ENCODE measurements at regions not wholly inside any gene's neighbourhood (a gene's known extent, or its start where the extent isn't known, plus 50 kb on each side); places are given as distances from the start of the nearest gene placed in this dataset.

DNA sequence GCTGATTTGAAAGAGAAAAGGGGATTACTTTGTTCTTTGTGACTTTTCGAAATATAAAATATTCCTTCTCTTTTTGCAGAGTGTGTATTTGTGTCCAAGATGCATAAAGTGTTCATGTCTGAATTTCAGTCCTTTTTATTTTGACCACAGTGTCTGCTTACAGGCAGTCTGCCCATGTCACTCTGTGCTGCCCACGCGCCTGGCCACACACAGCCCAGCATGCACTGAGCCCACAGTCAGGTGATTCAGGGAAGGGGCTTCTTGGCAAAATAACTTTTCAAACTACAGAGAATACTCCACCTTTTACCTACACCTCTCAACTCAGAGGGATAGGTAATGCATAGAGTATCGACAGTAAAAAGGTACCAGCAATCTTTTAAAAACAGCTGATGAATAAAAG, 142.5 kb upstream of the TRPC4 start:
- Histone ChIP-seq H3F3A (ENCODE audit: insufficient read depth, low read length) (no peaks in the 10 kb centered on the region), H3K9me3 (ENCODE audit: low read length) (no peaks in the 10 kb centered on the region), H3K4me1 (ENCODE audit: insufficient read depth, low read length, severe bottlenecking) (no peaks in the 10 kb centered on the region), H3K4me2 (ENCODE audit: low read length) (no peak overlapping the region), H3K9ac (ENCODE audit: low read length) (no peak overlapping the region), H3K27ac (ENCODE audit: low read depth, low read length, poor library complexity, severe bottlenecking) (no peak overlapping the region), H2AFZ (ENCODE audit: low read length) (no peak overlapping the region), H3K27me3 (ENCODE audit: insufficient read depth, low read length) (no peaks in the 10 kb centered on the region), H3K36me3 (ENCODE audit: insufficient read depth, low read length) (no peaks in the 10 kb centered on the region), H3K79me2 (ENCODE audit: insufficient read depth, low read length) (no peaks in the 10 kb centered on the region; the same call in 1 of the 2 replicates), H3K4me3 (ENCODE audit: low read depth, low read length, poor library complexity, severe bottlenecking) (no peak overlapping the region), H3K9me2 (ENCODE audit: low read depth, low read length) (no peaks in the 10 kb centered on the region), H4K20me1 (ENCODE audit: insufficient read depth, low read length) (no peaks in the 10 kb centered on the region)
- TF ChIP-seq, protein P1, sequence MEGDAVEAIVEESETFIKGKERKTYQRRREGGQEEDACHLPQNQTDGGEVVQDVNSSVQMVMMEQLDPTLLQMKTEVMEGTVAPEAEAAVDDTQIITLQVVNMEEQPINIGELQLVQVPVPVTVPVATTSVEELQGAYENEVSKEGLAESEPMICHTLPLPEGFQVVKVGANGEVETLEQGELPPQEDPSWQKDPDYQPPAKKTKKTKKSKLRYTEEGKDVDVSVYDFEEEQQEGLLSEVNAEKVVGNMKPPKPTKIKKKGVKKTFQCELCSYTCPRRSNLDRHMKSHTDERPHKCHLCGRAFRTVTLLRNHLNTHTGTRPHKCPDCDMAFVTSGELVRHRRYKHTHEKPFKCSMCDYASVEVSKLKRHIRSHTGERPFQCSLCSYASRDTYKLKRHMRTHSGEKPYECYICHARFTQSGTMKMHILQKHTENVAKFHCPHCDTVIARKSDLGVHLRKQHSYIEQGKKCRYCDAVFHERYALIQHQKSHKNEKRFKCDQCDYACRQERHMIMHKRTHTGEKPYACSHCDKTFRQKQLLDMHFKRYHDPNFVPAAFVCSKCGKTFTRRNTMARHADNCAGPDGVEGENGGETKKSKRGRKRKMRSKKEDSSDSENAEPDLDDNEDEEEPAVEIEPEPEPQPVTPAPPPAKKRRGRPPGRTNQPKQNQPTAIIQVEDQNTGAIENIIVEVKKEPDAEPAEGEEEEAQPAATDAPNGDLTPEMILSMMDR (IDR thresholded peaks at IDR 0.05; ENCODE audit: low read length), result no peak
- TF ChIP-seq EZH2 (IDR thresholded peaks at IDR 0.05; ENCODE audit: borderline replicate concordance, low read length), result no peak

DNA sequence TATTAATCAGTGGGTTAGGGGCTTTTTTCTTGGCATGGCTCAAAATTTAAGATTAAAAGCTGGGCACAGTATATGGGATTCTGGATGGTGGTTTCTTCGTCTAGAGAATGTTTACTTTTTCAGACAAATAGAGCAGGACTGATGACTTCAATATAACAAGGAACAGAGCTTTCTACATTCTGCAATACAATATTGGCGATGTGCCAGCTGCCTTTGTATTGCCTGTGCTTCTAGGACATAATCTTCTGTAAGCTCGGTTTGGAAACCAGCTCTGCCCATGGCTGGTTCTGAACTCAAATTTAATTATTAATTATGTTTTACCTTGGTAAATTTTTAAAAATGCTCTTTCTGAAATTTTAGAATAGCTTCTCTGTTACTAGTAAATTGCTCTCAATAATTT, 139.1 kb upstream of the TRPC4 start:
- H2AFZ ChIP-seq (ENCODE audit: low read length), result no peak overlapping the region
- no peaks in the 10 kb centered on the region for H3K4me1 ChIP-seq (ENCODE audit: insufficient read depth, low read length, severe bottlenecking)
- H3K36me3 ChIP-seq (ENCODE audit: insufficient read depth, low read length), result no peaks in the 10 kb centered on the region

DNA sequence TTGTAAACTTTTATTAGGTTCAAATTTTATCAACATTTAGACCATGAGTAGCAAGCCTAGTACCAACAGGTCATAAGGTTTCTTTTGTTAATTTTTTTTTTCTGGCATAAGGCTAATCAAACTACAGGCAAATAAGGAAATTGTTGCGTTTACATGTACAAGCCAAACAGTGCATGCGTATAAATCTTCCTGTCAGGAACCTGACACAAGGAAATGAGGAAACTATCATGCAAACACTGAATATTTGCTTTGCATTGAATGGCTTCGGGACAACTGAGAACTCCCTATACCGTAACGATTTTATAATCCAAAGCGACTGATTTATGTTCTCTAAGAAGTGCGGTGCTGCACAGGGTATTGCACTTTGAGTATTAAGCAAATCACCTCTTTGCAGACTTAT, 133.0 kb upstream of the TRPC4 start:
- no peaks in the 10 kb centered on the region for H3K9me3 ChIP-seq (ENCODE audit: low read length)
- H3K9ac ChIP-seq (ENCODE audit: low read length), result no peak overlapping the region
- H3K4me3 ChIP-seq (ENCODE audit: low read depth, low read length, poor library complexity, severe bottlenecking), result no peak overlapping the region
- H3K4me2 ChIP-seq (ENCODE audit: low read length), result no peak overlapping the region
- H3K27ac ChIP-seq (ENCODE audit: low read depth, low read length, poor library complexity, severe bottlenecking), result no peak overlapping the region
- no peaks in the 10 kb centered on the region for H3K27me3 ChIP-seq (ENCODE audit: insufficient read depth, low read length)
- H3K79me2 ChIP-seq (ENCODE audit: insufficient read depth, low read length), result no peaks in the 10 kb centered on the region
- no peaks in the 10 kb centered on the region for H3K36me3 ChIP-seq (ENCODE audit: insufficient read depth, low read length)
- TF ChIP-seq, protein P1 (IDR thresholded peaks at IDR 0.05; ENCODE audit: low read length), result no peak
- TF ChIP-seq EZH2 (IDR thresholded peaks at IDR 0.05; ENCODE audit: borderline replicate concordance, low read length), result no peak
- H3F3A ChIP-seq (ENCODE audit: insufficient read depth, low read length), result no peaks in the 10 kb centered on the region
- no peaks in the 10 kb centered on the region for H3K4me1 ChIP-seq (ENCODE audit: insufficient read depth, low read length, severe bottlenecking)
- no peak overlapping the region for H2AFZ ChIP-seq (ENCODE audit: low read length)
- no peaks in the 10 kb centered on the region for H3K9me2 ChIP-seq (ENCODE audit: low read depth, low read length)
- no peaks in the 10 kb centered on the region for H4K20me1 ChIP-seq (ENCODE audit: insufficient read depth, low read length)

More for the DNA sequence above, 139.1 kb upstream of the TRPC4 start:
- Histone ChIP-seq H4K20me1 (ENCODE audit: insufficient read depth, low read length) (no peaks in the 10 kb centered on the region), H3K9ac (ENCODE audit: low read length) (no peak overlapping the region), H3K27ac (ENCODE audit: low read depth, low read length, poor library complexity, severe bottlenecking) (no peak overlapping the region), H3K4me3 (ENCODE audit: low read depth, low read length, poor library complexity, severe bottlenecking) (no peak overlapping the region), H3F3A (ENCODE audit: insufficient read depth, low read length) (no peaks in the 10 kb centered on the region), H3K9me3 (ENCODE audit: low read length) (no peaks in the 10 kb centered on the region), H3K79me2 (ENCODE audit: insufficient read depth, low read length) (no peaks in the 10 kb centered on the region), H3K9me2 (ENCODE audit: low read depth, low read length) (no peaks in the 10 kb centered on the region), H3K4me2 (ENCODE audit: low read length) (no peak overlapping the region), H3K27me3 (ENCODE audit: insufficient read depth, low read length) (no peaks in the 10 kb centered on the region)
- no peak for TF ChIP-seq EZH2 (IDR thresholded peaks at IDR 0.05; ENCODE audit: borderline replicate concordance, low read length)
- TF ChIP-seq, protein P1 (IDR thresholded peaks at IDR 0.05; ENCODE audit: low read length), result no peak

Measured in OCI-LY1 (cell line).